ENCODE measurements at regions not wholly inside any gene's neighbourhood (a gene's known extent, or its start where the extent isn't known, plus 50 kb on each side); places are given as distances from the start of the nearest gene placed in this dataset.

- TF ChIP-seq CTCF (IDR thresholded peaks at IDR 0.05; ENCODE audit: low read length) (no peak), EZH2 (IDR thresholded peaks at IDR 0.05; ENCODE audit: borderline replicate concordance, low read length) (no peak)
These were observed 125.6 kb upstream of the SLC5A12 start for GRCh38 chr11:26847459-26847858.
